Smooth muscle cell (in vitro differentiated cells): ENCODE measurements at regions not wholly inside any gene's neighbourhood (a gene's known extent, or its start where the extent isn't known, plus 50 kb on each side); places are given as distances from the start of the nearest gene placed in this dataset.

Experiments
- DNase-seq: peaks from one replicate; lab custom pipeline; 2025; ENCODE audit not compliant: unreplicated experiment; lab: John Stamatoyannopoulos, UW
- H2AFZ ChIP-seq: fragments of 200-600 bp; sonication (generic); 2 replicates; pipeline ENCODE4 v1.6.0; 2016; ENCODE audit warnings: antibody characterized with exemption, low read depth, mild to moderate bottlenecking
- H3F3A ChIP-seq: fragments of 200-600 bp; sonication (generic); 2 replicates; pipeline ENCODE4 v1.6.0; 2017; ENCODE audit warnings: antibody characterized with exemption, low read depth
- H3K27ac ChIP-seq: fragments of 200-600 bp; sonication (generic); 2 replicates; pipeline ENCODE4 v1.5.1; 2016; ENCODE audit warnings: low read depth, mild to moderate bottlenecking
- H3K27me3 ChIP-seq: fragments of 200-600 bp; sonication (generic); 2 replicates; pipeline ENCODE4 v1.6.1; 2016; ENCODE audit warnings: low read depth, mild to moderate bottlenecking
- H3K36me3 ChIP-seq: fragments of 200-600 bp; sonication (generic); 2 replicates; pipeline ENCODE4 v1.5.1; 2016; ENCODE audit warnings: low read depth
- H3K4me1 ChIP-seq: fragments of 200-600 bp; sonication (generic); 2 replicates; pipeline ENCODE4 v1.5.1; 2016; ENCODE audit warnings: low read depth
- H3K4me2 ChIP-seq: fragments of 200-600 bp; sonication (generic); 2 replicates; pipeline ENCODE4 v1.6.0; 2016; ENCODE audit warnings: mild to moderate bottlenecking
- H3K4me3 ChIP-seq: fragments of 200-600 bp; sonication (generic); 2 replicates; pipeline ENCODE4 v1.5.1; 2016; ENCODE audit warnings: mild to moderate bottlenecking
- H3K79me2 ChIP-seq: fragments of 200-600 bp; sonication (generic); 2 replicates; pipeline ENCODE4 v1.6.0; 2016; ENCODE audit warnings: low read depth, mild to moderate bottlenecking
- H3K9ac ChIP-seq: fragments of 200-600 bp; sonication (generic); 2 replicates; pipeline ENCODE4 v1.6.0; 2016; ENCODE audit warnings: low read depth
- H3K9me3 ChIP-seq: fragments of 200-600 bp; sonication (generic); replicated peaks from 2 replicates; pipeline ENCODE4 v1.5.1; 2016; ENCODE audit warnings: low read depth
- H4K20me1 ChIP-seq: fragments of 200-600 bp; sonication (generic); 2 replicates; pipeline ENCODE4 v1.6.0; 2016; ENCODE audit warnings: low read depth
- CTCF ChIP-seq: fragments of 200-600 bp; sonication (generic); IDR thresholded peaks from 2 replicates; pipeline ENCODE4 v1.5.1; 2017; ENCODE audit warnings: borderline replicate concordance, mild to moderate bottlenecking, antibody characterized with exemption; ENCODE audit not compliant: insufficient read depth, poor library complexity, severe bottlenecking
- WGBS: methylation state at CpG from one replicate; pipeline ENCODE4 v1.1.7; 2016; ENCODE audit warnings: low lambda C conversion rate; 5-methylcytosine and 5-hydroxymethylcytosine counted together

DNA sequence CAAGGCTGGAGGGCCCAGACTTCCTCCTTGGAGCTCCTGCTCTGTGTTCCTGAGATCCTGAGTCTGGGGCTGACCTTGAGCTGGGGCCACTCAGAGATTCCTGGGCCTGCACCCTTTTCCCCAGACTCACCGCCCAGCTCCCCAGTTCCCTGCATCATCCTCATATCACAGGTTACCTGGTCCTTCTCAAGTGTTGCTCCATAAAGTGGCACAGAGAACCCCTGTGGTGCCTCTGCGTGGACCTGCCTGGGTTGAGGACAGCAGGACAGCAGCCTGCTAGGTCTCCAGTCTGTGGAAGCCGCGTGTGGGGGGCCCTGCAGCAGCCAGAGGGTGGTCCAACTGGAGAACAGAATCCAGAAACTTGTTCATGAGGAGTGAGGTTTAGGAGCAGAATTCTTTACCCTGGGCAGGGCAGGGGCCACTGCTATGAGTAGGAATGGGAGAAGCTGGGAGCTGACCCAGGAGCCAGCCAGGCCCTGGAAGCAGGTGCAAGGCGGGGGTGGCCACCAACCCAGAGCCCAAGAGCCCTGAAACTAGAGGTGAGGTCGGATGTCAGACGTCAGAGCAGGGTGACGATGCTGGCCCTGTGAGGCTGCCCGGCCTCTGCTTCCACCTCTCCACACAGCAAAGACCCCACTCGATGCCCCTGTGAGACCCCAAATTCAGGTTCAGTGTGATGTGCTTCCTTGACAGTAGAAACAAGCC, 299.4 kb downstream of the TCERG1L start:
- Histone ChIP-seq H3F3A (no peaks in the 10 kb centered on the region), H3K4me1 (no peaks in the 10 kb centered on the region), H4K20me1 (no peaks in the 10 kb centered on the region), H3K27ac (no peak overlapping the region), H3K4me3 (no peak overlapping the region), H2AFZ (no peak overlapping the region), H3K9me3 (no peaks in the 10 kb centered on the region), H3K36me3 (no peaks in the 10 kb centered on the region), H3K4me2 (no peak overlapping the region), H3K27me3 (no peaks in the 10 kb centered on the region), H3K9ac (no peak overlapping the region), H3K79me2 (no peaks in the 10 kb centered on the region)
- no peak for DNase-seq
- TF ChIP-seq CTCF: no peak
- 82% methylated on average over 9 of the region's 10 CpGs for WGBS

DNA sequence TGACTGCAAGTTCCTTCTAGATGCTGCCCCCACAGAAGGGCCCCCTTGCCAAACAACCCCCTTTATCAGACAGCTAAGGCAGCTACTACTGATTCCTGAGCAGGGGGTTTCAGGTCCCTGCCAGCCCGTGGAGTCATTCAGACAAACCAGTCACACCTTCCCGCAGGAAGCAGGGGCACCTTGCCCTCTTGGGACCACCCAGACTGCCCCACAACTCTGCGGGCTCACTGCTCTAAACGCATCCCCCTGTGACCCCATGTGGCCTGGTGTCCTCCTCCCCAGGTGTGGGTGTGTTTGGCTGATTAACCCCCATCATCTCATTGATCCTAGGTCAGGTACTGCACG, 298.9 kb downstream of the TCERG1L start:
- Histone ChIP-seq H3K9me3 (no peaks in the 10 kb centered on the region), H3K27me3 (no peaks in the 10 kb centered on the region), H3K4me2 (no peak overlapping the region), H3K4me3 (no peak overlapping the region), H4K20me1 (no peaks in the 10 kb centered on the region), H2AFZ (no peak overlapping the region), H3K9ac (no peak overlapping the region), H3K79me2 (no peaks in the 10 kb centered on the region), H3K4me1 (no peaks in the 10 kb centered on the region), H3F3A (no peaks in the 10 kb centered on the region), H3K36me3 (no peaks in the 10 kb centered on the region), H3K27ac (no peak overlapping the region)
- TF ChIP-seq CTCF: no peak
- no peak for DNase-seq
- 90% methylated on average over 5 of the region's 5 CpGs for whole genome bisulfite sequencing

DNA sequence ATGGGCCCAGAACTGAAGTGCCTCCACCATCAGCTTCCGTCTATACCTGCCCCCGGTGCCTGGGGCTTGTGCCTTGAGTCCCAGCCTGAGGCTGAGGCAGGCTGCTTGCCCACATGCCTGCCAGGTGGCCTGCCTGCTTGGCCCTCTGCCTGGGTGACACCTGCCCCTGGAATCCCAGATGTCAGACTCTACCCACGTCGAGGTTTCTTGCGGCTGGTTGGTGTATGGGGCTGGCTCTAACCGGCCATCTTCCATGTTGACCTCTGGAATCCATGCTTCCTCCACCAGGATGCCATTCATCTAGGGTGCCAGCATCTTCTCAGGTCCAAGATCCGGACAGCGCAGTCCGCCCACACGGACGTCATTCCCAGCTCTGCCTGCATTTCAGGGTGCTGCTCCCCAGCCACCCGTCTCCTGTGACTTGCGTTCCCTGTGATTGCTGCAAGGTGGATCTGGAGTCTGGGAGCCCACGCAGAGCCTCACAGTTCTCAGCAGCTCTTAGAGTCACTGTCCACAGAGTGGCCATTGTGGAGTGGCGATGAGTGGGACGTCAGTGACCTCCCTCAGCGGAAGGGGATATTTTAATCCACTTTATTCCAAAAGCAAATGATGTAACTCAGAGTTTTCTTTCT, 298.1 kb downstream of the TCERG1L start:
- Histone ChIP-seq H3K9ac (no peak overlapping the region), H4K20me1 (no peaks in the 10 kb centered on the region), H3K27me3 (no peaks in the 10 kb centered on the region), H3K4me2 (no peak overlapping the region), H3K36me3 (no peaks in the 10 kb centered on the region), H3K27ac (no peak overlapping the region), H3K4me1 (no peaks in the 10 kb centered on the region), H2AFZ (no peak overlapping the region), H3K4me3 (no peak overlapping the region), H3K79me2 (no peaks in the 10 kb centered on the region), H3F3A (no peaks in the 10 kb centered on the region), H3K9me3 (no peaks in the 10 kb centered on the region)
- 94% methylated on average over 17 of the region's 17 CpGs for WGBS
- TF ChIP-seq CTCF: no peak
- DNase-seq: no peak

- Histone ChIP-seq H3K4me2 (no peak overlapping the region), H3K27me3 (no peaks in the 10 kb centered on the region), H3K4me1 (no peaks in the 10 kb centered on the region), H3K27ac (no peak overlapping the region), H3K9me3 (no peaks in the 10 kb centered on the region), H3K79me2 (no peaks in the 10 kb centered on the region), H3K4me3 (no peak overlapping the region), H3K36me3 (no peaks in the 10 kb centered on the region), H3K9ac (no peak overlapping the region), H2AFZ (no peak overlapping the region), H4K20me1 (no peaks in the 10 kb centered on the region), H3F3A (no peaks in the 10 kb centered on the region)
- no peak for TF ChIP-seq CTCF
- 77% methylated on average over 3 of the region's 3 CpGs for WGBS
- DNase-seq: no peak
Measured at GRCh38 chr10:131014271-131014670, 297.2 kb downstream of the TCERG1L start.
